ENCODE measurements at regions not wholly inside any gene's neighbourhood (a gene's known extent, or its start where the extent isn't known, plus 50 kb on each side); places are given as distances from the start of the nearest gene placed in this dataset.

DNA sequence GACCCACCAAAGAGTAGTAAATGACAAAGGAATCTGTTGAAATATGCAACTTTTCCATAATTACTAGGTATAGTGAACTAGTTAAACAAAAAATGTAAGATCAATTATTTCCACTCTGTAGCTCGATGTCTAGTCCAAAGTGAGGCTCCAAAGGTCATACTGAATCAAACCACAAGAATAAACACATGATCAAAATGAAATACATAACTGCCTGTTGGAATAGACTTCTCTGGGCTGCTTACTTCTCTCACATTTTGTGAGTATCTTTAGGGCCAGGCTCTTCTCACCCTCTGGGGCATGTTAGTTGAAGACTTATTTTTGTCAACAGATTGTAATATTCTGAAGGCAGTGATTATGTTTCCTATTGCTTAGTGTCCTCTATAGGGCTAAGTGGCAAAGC is 103.7 kb upstream of the TMEM170B start (continued):
- no peak for TF ChIP-seq SUPT20H (IDR thresholded peaks at IDR 0.05; ENCODE audit: borderline replicate concordance, control insufficient read depth, low read depth, low read length)
- no peak for TF ChIP-seq STAT1 (conservative IDR thresholded peaks at IDR 0.05)
- TF ChIP-seq MXI1 (IDR thresholded peaks at IDR 0.05; ENCODE audit: low read depth, low read length) = no peak
- TF ChIP-seq MTA3 (IDR thresholded peaks at IDR 0.05; ENCODE audit: borderline replicate concordance, low read length) = no peak

DNA sequence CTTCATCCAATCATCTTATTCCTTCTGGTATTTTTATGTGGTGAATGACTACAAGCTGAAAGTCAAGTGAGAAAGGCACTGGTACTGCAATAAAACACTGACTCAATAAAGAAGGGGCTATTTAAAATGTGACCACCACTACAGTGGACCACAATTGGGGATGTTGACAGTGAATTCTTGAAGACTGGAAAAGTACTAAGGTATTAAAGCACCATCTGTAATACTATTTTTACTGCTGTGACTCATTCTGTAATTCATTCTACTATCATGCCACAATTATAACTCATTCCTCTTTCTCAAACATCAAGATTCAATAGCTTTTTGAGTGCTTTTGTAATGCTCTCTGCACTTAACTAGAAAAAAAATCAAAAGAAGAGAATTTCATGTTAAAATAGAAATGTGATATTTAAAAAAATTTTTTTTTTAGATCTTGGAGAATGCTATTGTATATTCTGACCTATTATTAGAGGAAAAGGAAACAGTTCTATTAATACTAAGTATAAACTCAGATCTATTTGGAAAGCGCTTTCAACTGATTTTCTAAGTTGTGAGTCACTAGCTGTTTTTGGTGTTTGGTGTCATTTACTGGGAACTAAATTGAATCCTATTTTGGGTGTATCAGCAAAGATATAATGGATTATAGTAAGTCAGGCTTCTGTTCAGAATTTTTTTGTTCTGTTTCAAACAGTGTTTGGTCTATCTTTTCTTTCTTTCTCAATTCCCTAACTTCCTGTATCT is 104.7 kb upstream of the TMEM170B start:
- no peaks in the 10 kb centered on the region for H4K20me1 ChIP-seq (ENCODE audit: control insufficient read depth, insufficient read depth)
- CTCF ChIA-PET = interaction anchor here (0.9 to 2.9 kb wide), 8 partner anchors 11 to 63 kb away, joined by 3 to 10 read pairs (median 4); no protein-coding TSS in a partner anchor
- H3K79me2 ChIP-seq (ENCODE audit: control insufficient read depth, insufficient read depth, low read length) = no peaks in the 10 kb centered on the region
- RAD21 ChIA-PET (ENCODE audit: unreplicated experiment) = interaction anchor here (0.9 to 7.3 kb wide), 14 partner anchors 11 to 109 kb away, joined by 3 to 82 read pairs (median 4); no protein-coding TSS in a partner anchor
- FAIRE-seq = no peak
- no peak overlapping the region for H3K27ac ChIP-seq (ENCODE audit: control insufficient read depth, insufficient read depth)
- no peaks in the 10 kb centered on the region; the same call in 2 of the 3 replicates for H3K9me3 ChIP-seq (replicated peaks; ENCODE audit: control insufficient read depth, insufficient read depth, low read length)
- no peak overlapping the region; the same call in 1 of the 2 replicates for H3K4me2 ChIP-seq (ENCODE audit: control insufficient read depth, insufficient read depth)
- no peak overlapping the region for H2AFZ ChIP-seq (ENCODE audit: control insufficient read depth, low read depth, low read length)
- peaks cover 31% of the 10 kb centered on the region for H3K4me1 ChIP-seq (ENCODE audit: control insufficient read depth, insufficient read depth, low read length)
- intact Hi-C loops (cut with micrococcal nuclease; ENCODE audit: unreplicated experiment) = no loop called here
- TF ChIP-seq, protein P1, sequence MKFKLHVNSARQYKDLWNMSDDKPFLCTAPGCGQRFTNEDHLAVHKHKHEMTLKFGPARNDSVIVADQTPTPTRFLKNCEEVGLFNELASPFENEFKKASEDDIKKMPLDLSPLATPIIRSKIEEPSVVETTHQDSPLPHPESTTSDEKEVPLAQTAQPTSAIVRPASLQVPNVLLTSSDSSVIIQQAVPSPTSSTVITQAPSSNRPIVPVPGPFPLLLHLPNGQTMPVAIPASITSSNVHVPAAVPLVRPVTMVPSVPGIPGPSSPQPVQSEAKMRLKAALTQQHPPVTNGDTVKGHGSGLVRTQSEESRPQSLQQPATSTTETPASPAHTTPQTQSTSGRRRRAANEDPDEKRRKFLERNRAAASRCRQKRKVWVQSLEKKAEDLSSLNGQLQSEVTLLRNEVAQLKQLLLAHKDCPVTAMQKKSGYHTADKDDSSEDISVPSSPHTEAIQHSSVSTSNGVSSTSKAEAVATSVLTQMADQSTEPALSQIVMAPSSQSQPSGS (IDR thresholded peaks at IDR 0.05; ENCODE audit: low read length) = peak; percentile 49; the same call in 1 of the 2 replicates
- TF ChIP-seq RUNX3 (IDR thresholded peaks at IDR 0.05; ENCODE audit: low read length) (peak; percentile 64), SREBF2 (IDR thresholded peaks at IDR 0.05; ENCODE audit: low read length) (no peak), JUNB (IDR thresholded peaks at IDR 0.05) (peak; percentile 55), FOXM1 (IDR thresholded peaks at IDR 0.05; ENCODE audit: low read depth, low read length) (0 out of 2 replicates have a peak, but pooled peaks have one; percentile 15), EP300 (IDR thresholded peaks at IDR 0.05; ENCODE audit: borderline replicate concordance in 1 of 2, control insufficient read depth in 1 of 2, low read depth in 2 of 2, low read length in 2 of 2) (no peak), MEF2A (IDR thresholded peaks at IDR 0.05; ENCODE audit: insufficient read depth, low read depth, low read length) (peak; percentile 65; the same call in 1 of the 2 replicates), NFIC (IDR thresholded peaks at IDR 0.05; ENCODE audit: low read depth, low read length) (peak; percentile 64)
- H3K4me3 ChIP-seq = no peak overlapping the region
- H3K9ac ChIP-seq (ENCODE audit: control insufficient read depth, insufficient read depth, low read length) = no peak overlapping the region
- POLR2A ChIA-PET = interaction anchor here (0.8 to 3.8 kb wide), 4 partner anchors 17 to 53 kb away, joined by 3 to 15 read pairs (median 6); no protein-coding TSS in a partner anchor
- 52% methylated on average over 1 of the region's 1 CpG for WGBS (ENCODE audit: insufficient coverage, insufficient replicate concordance, low lambda C conversion rate, missing lambda C conversion rate)
- BruUV-seq (replicated peaks) = no TSS peak
- H3K36me3 ChIP-seq (ENCODE audit: control insufficient read depth in 2 of 2, insufficient read depth in 2 of 2, low read length in 1 of 2) = no peaks in the 10 kb centered on the region
- ATAC-seq = peak; percentile 2; the same call in 1 of the 3 replicates
- DNase-seq (ENCODE audit: low read depth, low spot score) = no peak
- H3K27me3 ChIP-seq (replicated peaks in 1 of 2; ENCODE audit: control insufficient read depth in 2 of 2, insufficient read depth in 2 of 2, low read length in 1 of 2) = no peaks in the 10 kb centered on the region
- in situ Hi-C loops (cut with MboI) = no loop called here
- SMC1A ChIA-PET (ENCODE audit: uncharacterized antibody, unreplicated experiment) = interaction anchor here (0.6 to 17.4 kb wide), 19 partner anchors 9 to 414 kb away, joined by 3 to 190 read pairs (median 5); no protein-coding TSS in a partner anchor

All from GM12878 (cell line).